ENCODE measurements at regions not wholly inside any gene's neighbourhood (a gene's known extent, or its start where the extent isn't known, plus 50 kb on each side); places are given as distances from the start of the nearest gene placed in this dataset.
"Not testable (repeated sequence)": the region's sequence is repeated elsewhere in the genome, so short reads cannot be mapped to it uniquely, and the experiment has no call there.

DNA sequence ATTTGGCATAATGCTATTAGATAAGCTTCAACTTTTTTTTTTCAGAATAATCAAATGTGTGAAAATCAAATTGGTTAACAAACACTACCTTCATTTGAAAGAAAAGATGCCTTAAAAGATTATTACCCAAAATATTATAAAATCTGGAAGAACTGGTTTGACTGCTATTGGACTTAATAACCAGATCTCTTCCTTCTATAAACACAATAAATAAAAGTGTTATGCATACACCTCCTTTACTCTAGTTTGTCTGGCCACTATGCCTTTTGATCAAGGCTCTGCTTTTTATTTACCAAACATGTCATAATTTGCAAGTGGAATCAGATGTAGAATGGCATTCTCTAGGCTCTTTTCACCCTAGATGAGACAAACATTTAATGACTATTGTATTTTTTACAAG lies 897.3 kb upstream of the EPHA5 start:
- H3K36me3 ChIP-seq (ENCODE audit: insufficient read depth in 1 of 2, low read depth in 1 of 2), result no peaks in the 10 kb centered on the region
- no peaks in the 10 kb centered on the region for H3K9me3 ChIP-seq
- TF ChIP-seq, protein P1, sequence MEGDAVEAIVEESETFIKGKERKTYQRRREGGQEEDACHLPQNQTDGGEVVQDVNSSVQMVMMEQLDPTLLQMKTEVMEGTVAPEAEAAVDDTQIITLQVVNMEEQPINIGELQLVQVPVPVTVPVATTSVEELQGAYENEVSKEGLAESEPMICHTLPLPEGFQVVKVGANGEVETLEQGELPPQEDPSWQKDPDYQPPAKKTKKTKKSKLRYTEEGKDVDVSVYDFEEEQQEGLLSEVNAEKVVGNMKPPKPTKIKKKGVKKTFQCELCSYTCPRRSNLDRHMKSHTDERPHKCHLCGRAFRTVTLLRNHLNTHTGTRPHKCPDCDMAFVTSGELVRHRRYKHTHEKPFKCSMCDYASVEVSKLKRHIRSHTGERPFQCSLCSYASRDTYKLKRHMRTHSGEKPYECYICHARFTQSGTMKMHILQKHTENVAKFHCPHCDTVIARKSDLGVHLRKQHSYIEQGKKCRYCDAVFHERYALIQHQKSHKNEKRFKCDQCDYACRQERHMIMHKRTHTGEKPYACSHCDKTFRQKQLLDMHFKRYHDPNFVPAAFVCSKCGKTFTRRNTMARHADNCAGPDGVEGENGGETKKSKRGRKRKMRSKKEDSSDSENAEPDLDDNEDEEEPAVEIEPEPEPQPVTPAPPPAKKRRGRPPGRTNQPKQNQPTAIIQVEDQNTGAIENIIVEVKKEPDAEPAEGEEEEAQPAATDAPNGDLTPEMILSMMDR (IDR thresholded peaks at IDR 0.05), result no peak
- H3K27me3 ChIP-seq (ENCODE audit: insufficient read depth in 3 of 3, low read length in 2 of 3), result no peaks in the 10 kb centered on the region
- no peak for ATAC-seq
- DNase-seq, result no peak
- no peak overlapping the region for H3K4me3 ChIP-seq
- no peak overlapping the region for H3K27ac ChIP-seq
- intact Hi-C loops (cut with DNase I), result no loop called here
- H3K4me1 ChIP-seq, result no peaks in the 10 kb centered on the region

DNA sequence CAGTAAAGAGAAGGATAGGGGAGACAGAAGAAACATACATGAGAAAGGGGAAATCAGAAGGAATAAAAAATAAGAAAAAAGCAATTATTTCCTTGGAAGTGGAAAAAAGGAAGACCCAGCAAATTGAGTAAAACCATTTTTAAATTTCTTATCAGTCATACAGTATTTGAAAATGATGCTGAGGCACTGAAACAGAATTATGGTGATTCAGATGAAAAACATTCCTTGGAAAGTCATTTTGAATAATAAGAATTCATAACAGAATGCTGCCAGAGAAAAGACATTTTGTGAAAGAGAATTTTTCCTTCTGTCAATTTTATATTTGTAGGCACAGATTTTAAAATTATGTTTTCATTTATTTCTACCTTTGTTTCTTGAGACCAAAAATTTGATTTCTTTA lies 895.5 kb upstream of the EPHA5 start:
- ATAC-seq, result no peak
- TF ChIP-seq, protein P1 (IDR thresholded peaks at IDR 0.05), result no peak

DNA sequence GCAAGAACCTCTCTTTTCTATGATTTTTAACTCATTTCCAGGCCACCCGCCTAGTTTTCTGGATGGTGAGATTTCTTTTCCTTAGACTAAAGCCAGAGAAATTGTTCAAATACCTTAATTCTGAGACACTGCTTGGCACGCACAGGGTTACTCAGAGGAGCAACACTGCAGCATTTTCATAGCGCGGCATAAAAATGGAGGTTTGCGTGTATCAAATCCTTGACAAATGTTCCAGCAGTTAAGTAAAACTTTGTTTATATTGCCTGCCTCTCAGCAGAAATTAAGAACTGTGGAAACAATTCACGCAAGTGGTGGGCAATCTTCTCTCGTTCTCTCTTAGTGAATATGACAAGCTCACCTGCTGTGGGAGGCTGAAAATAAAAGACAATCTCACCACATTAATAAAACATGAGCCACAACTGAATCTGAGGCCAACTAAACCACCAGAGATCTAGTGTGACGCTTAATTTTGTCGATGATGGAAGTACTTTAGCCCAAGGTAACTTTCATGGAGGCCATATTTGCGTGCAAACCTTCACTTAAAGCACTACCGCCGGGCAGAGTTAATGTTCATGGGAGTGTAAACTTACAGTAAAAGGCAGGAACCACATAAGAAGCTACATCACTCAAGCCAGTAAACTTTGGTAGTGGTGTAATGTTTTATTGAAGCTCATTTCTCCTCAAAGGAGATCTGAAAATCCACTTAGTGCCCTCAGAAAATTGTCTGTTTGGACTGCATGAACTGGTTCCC lies 894.8 kb upstream of the EPHA5 start:
- TF ChIP-seq, protein P1 (IDR thresholded peaks at IDR 0.05), result no peak
- Histone ChIP-seq H3K27me3 (ENCODE audit: insufficient read depth in 3 of 3, low read length in 2 of 3) (no peaks in the 10 kb centered on the region), H3K27ac (no peak overlapping the region), H3K9me3 (no peaks in the 10 kb centered on the region), H3K4me1 (no peaks in the 10 kb centered on the region), H3K36me3 (ENCODE audit: insufficient read depth in 1 of 2, low read depth in 1 of 2) (no peaks in the 10 kb centered on the region), H3K4me3 (no peak overlapping the region)
- DNase-seq, result no peak
- no peak for ATAC-seq
- 28 to 38% (median 29%) methylated on average over 12 of the region's 12 CpGs for WGBS, 3 donors
- intact Hi-C loops (cut with DNase I), result no loop called here

More for the DNA sequence above, 895.5 kb upstream of the EPHA5 start:
- Histone ChIP-seq H3K27ac (no peak overlapping the region), H3K27me3 (ENCODE audit: insufficient read depth in 3 of 3, low read length in 2 of 3) (no peaks in the 10 kb centered on the region), H3K36me3 (ENCODE audit: insufficient read depth in 1 of 2, low read depth in 1 of 2) (no peaks in the 10 kb centered on the region), H3K4me1 (no peaks in the 10 kb centered on the region), H3K9me3 (no peaks in the 10 kb centered on the region), H3K4me3 (no peak overlapping the region)
- intact Hi-C loops (cut with DNase I), result no loop called here
- no peak for DNase-seq

DNA sequence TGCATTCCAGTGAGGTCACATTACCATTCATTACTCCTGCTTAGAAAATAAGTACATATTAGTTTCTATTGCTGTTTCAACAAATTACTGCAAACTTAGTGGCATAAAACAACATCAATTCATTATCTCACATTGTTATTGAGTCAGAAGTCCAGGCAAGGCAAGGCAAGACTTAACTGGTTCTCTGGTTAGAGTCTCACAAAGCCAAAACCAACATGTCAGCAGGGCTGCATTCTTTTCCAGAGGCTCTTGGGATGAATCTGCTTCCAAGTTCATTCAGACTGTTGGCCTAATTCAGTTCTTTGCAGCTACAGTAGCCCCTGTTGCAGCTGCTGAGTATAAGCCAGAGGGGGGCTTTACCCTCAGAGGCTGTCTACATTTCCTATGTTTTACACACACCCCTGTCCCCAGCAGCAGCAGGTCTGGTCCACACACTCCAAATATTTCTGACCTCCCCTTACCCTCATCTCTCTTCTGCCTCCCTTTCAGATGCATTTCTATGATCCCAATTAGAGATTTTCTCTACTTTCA lies 892.1 kb upstream of the EPHA5 start:
- Histone ChIP-seq H3K36me3 (ENCODE audit: insufficient read depth in 1 of 2, low read depth in 1 of 2) (no peaks in the 10 kb centered on the region), H3K9me3 (no peaks in the 10 kb centered on the region), H3K27ac (no peak overlapping the region), H3K27me3 (ENCODE audit: insufficient read depth in 3 of 3, low read length in 2 of 3) (no peaks in the 10 kb centered on the region), H3K4me1 (no peaks in the 10 kb centered on the region), H3K4me3 (no peak overlapping the region)
- TF ChIP-seq, protein P1 (IDR thresholded peaks at IDR 0.05), result no peak
- intact Hi-C loops (cut with DNase I), result no loop called here
- DNase-seq (no peak), ATAC-seq (no peak)

DNA sequence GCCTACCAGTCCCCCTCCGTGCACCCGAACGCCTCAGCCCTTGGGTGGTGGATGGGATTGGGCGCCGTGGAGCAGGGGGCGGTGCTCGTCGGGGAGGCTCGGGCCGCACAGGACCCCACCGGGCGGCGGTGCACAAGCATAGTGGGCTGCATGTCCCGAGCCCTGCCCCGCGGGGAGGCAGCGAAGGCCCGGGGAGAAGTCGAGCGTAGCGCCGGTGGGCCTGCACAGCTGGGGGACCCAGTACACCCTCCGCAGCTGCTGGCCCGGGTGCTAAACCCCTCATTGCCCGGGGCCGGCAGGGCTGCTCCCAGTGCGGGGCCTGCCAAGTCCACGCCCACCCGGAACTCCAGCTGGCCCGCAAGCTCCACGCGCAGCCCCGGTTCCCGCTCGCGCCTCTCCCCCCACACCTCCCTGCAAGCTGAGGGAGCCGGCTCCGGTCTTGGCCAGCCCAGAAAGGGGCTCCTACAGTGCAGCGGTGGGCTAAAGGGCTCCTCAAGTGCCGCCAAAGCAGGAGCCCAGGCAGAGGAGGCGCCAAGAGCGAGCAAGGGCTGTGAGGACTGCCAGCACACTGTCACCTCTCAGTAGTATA lies 891.3 kb upstream of the EPHA5 start:
- H3K4me1 ChIP-seq; H3K27ac ChIP-seq; H3K27me3 ChIP-seq (ENCODE audit: insufficient read depth in 3 of 3, low read length in 2 of 3); H3K4me3 ChIP-seq; ATAC-seq; H3K36me3 ChIP-seq (ENCODE audit: insufficient read depth in 1 of 2, low read depth in 1 of 2); DNase-seq; H3K9me3 ChIP-seq; intact Hi-C loops (cut with DNase I): not testable (repeated sequence)
- 94 to 96% (median 95%) methylated on average over 40 to 42 of the region's 42 CpGs for WGBS, 3 donors
